Brain pericyte (primary cell): ENCODE measurements at regions not wholly inside any gene's neighbourhood (a gene's known extent, or its start where the extent isn't known, plus 50 kb on each side); places are given as distances from the start of the nearest gene placed in this dataset.
"Not testable (repeated sequence)": the region's sequence is repeated elsewhere in the genome, so short reads cannot be mapped to it uniquely, and the experiment has no call there.

Source experiments
- DNase-seq: peaks from one replicate; pipeline ENCODE4 v3.0.0-alpha.2; 2012; ENCODE audit warnings: low read depth, low spot score

GRCh38 chr10:114730291-114730690 is 72.2 kb upstream of the ABLIM1 start:
- no peak for DNase-seq

GRCh38 chr10:114732931-114733330 is 74.9 kb upstream of the ABLIM1 start:
- no peak for DNase-seq

DNA sequence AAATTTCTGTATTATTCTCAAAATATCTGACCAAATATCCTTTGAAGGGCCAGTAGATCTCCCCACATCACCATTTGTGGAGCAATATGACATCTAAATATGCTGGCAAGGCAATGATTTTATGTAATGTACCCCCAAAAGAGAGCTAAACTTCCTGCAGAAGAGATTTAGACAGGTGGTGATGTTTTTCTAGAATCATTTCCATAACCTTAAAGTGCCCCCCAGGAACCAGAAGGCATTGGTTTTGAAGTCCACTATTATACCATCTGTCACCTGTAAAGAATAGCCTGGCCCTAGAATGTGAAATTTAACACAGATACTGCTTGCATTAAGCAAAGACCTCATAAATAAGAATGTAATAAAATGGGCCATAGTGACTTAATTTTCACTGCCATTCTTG is 77.9 kb upstream of the ABLIM1 start:
- DNase-seq: no peak

GRCh38 chr10:114743521-114744231 is 77.9 kb upstream of the FHIP2A start:
- DNase-seq: no peak

DNA sequence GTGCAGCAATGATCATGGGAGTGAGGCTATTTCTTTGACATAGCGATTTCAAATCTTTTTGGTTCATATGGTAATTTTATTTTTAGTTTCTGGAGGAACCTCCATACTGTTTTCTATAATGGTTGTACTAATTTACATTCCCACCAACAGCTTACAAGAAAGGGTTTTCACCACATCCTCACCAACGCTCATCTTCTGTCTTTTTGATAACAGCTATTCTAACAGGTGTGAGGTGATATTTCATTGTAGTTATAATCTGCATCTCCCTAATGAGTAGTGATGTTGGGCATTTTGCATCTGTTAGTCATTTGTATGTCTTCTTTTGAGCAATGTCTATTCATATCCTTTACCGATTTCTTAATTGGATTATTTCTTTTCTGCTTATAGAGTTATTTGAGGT is 75.0 kb upstream of the FHIP2A start:
- DNase-seq: no peak

DNA sequence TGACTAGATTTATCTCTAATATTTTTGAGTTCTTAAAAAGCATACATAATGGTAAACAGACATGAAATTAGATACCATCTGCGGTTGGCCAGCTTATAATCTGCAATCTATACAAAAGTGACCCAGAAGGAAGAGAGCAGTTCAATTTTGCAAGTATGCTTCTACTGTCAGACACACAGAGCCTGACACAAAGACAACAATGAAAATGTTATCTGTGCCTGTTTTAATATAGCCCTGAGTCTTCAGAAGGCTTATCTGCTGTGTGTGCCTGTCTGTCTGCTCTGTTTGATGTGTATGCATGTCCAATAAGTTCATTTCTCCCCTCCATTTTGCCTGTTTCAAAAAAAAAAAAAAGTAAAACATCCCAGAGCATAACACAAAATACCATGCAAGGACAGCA is 73.3 kb upstream of the FHIP2A start:
- no peak for DNase-seq

DNA sequence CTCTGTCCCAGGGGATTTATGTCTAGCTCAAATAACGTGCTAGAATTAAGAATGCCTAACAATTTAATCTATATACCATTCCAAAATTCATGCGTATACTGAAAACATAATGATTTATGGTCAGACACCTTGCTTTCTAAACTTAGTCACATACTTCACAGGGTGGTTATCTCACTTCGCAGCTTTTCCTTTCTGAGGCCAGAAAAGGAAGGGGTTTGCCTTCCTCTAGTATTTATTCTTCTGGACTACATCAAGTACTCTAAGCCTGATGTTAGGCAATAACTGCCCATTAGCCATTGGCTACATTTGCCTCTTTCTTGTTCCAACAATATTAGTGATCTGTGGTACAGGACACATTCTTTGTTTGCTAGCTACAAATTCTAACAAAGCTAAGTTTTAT is 72.6 kb upstream of the FHIP2A start:
- DNase-seq: no peak

DNA sequence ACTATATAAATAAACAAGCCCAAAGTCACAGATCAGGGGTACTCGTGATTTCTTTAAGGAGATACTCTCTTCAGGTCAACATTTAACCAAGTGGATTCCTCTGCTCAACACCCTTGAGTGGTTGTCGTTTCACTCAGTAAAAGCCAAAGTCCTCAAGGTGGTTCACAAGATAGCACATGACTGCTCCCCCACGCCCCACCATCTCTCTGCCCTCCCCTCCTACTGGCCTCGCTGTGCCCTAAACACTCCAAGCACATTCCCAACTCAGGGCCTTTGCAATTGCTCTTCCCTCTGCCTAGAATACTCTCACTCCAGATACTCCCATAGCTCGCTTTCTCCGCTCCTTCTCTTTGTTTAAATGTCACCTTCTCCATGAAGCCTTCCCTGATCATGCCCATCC is 72.1 kb upstream of the FHIP2A start:
- no peak for DNase-seq

DNA sequence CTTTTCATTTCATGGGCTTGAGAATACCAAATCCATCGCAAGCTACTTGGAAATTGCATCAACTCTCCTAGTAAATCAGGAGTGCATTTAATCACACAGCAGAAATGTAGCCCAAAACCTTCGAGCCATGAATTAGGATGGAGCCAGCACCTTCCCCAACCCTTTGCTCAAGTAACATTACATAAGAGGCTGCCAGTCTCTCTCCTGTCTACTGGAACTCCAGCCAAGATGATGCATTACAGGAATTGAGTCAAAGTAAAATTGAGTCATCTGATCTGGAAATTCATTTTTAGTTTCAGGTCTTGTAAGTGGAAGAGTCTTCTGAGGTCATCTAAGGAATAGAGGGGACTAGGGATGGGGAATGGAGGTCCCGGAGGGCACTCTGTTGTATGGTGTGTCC is 69.7 kb upstream of the FHIP2A start:
- no peak for DNase-seq

GRCh38 chr10:114752570-114752969 is 69.0 kb upstream of the FHIP2A start:
- not testable (repeated sequence) for DNase-seq

DNA sequence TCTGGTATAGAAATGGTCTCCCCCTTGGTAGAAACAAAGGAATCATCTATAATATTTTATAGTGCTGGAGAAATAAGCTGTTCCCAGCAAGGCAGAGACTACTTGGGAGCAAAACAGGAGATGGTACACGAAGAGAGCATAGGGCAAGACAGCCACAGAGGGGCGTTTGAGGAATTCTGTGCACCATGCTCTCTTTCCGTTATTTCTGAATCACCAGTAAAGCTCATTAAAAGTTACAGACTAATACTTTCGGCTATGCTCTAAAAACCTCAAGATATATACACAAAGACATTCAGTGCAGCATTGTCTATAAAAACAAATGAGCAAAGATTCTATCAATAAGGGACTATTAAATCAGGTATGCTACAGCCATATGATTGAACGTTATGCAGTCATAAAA is 68.5 kb upstream of the FHIP2A start:
- no peak for DNase-seq

- no peak for DNase-seq
Measured at GRCh38 chr10:114754445-114755320, 66.9 kb upstream of the FHIP2A start.

GRCh38 chr10:114755537-114755936 is 66.0 kb upstream of the FHIP2A start:
- no peak for DNase-seq

- DNase-seq: no peak
Measured at GRCh38 chr10:114758331-114758730, 63.2 kb upstream of the FHIP2A start.

GRCh38 chr10:114761205-114762193 is 60.1 kb upstream of the FHIP2A start:
- DNase-seq: no peak

- no peak for DNase-seq
Measured at GRCh38 chr10:114762811-114763210, 58.8 kb upstream of the FHIP2A start.

GRCh38 chr10:114764656-114765055 is 56.9 kb upstream of the FHIP2A start:
- no peak for DNase-seq

- DNase-seq: no peak
Measured at GRCh38 chr10:114766470-114766869, 55.1 kb upstream of the FHIP2A start.

- no peak for DNase-seq
Measured at GRCh38 chr10:114767101-114767985, 54.2 kb upstream of the FHIP2A start.

DNA sequence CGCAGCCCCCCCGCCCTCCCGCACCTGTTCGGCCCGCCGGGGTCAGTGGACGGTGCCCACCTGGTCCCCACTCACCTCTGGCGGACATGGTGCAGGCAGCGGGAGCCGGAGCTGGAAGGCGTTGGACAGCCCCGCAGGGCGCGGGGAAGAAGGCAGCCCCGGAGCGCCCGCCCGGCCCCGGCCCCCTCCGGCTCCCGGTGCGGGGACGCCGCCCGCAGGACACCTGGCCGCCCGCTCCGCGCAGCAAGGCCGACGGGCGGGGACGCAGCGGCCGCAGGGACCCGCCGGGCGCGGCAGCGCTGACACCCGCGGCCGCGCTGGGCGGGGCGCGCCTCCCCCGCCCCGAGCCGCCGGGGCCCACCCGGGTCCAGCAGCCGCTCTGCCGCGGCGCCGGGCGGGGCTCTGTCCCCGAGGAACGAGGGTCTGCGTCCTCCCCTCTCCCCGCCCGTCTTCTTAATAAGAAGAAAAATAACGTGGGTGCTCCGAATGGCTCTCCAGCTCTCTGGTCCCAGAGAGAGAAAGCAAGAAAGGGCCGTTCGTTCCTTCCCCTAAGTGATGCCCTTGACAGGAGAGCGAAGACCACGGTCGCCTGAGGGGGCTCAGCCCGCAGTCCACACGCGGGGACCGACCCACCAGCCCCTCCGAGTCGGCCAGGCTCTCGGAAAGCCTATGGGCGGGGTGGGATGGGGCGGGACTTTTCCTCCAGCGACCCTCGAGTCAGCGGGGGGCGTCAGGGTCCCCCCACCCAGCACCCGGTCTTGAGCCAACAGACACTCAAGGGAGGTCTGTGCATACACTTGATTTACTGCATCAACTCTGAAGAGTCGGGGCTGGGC is 53.4 kb upstream of the FHIP2A start:
- no peak for DNase-seq
